Sciatic nerve (tissue), 2 donors: ENCODE measurements at regions not wholly inside any gene's neighbourhood (a gene's known extent, or its start where the extent isn't known, plus 50 kb on each side); places are given as distances from the start of the nearest gene placed in this dataset.
"Not testable (repeated sequence)": the region's sequence is repeated elsewhere in the genome, so short reads cannot be mapped to it uniquely, and the experiment has no call there.

Experiments
- ATAC-seq: fragments of 200-7000 bp; cut with Tn5 transposase; one replicate; pipeline ENCODE4 v1.9.1; 2020; ENCODE audit warnings: mild to moderate bottlenecking, moderate library complexity
- DNase-seq: peaks from one replicate; pipeline ENCODE4 v3.0.0-alpha.2; 2020; ENCODE audit warnings: low spot score
- intact Hi-C: fragments of 100-400 bp; cut with DNase I; formaldehyde crosslinking; loops from one replicate; pipeline ENCODE4 v1.14.2; 2022
- donor health status: DM: no; HTN: no; CAD: no.
- donor health status: DM: no; HTN: no; CAD: no.

DNA sequence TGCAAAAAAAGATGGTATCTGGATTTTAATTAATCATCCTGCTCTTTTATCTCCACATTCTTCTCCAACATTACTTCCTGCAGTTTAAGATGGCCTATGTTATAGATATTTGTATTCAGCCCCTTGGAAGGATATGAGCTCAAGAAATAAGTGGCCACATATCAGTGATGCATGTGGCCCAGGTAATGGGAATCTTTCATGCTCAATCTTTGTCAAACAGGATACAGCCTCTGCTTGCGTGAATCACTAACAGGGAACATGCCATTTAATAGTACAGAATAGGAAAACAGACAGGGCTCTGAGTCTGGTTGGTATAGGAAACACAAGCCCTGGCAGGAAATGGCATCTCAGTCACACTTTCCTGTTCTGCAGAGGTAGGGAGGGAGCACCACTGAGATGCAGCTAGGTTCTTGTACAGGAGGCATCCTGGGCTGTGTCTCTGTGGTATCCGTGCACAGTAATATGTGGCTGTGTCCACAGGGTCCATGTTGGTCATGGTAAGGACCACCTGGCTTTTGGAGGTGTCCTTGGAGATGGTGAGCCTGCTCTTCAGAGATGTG is 774.6 kb downstream of the TMEM121 start:
- ATAC-seq, intact Hi-C loops, DNase-seq: not testable (repeated sequence)

DNA sequence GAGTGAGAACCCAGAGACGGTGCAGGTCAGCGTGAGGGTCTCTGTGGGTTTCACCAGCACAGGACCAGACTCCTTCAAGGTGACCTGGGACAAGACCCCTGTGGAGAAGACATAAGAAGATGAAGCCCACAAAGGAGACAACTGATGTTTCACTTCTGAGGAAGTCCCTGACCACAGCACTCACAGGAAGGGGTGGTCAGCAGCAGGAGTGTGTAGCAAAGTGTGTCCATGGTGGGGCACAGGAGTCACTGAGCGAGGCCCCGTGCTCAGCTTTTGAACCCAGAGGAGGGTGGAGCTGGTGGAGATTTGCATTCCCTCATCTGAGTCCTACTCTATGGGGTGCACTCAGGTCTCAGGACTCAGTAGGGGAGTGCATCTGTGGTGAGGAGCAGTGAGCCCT is 775.2 kb downstream of the TMEM121 start:
- DNase-seq, intact Hi-C loops, ATAC-seq: not testable (repeated sequence)

DNA sequence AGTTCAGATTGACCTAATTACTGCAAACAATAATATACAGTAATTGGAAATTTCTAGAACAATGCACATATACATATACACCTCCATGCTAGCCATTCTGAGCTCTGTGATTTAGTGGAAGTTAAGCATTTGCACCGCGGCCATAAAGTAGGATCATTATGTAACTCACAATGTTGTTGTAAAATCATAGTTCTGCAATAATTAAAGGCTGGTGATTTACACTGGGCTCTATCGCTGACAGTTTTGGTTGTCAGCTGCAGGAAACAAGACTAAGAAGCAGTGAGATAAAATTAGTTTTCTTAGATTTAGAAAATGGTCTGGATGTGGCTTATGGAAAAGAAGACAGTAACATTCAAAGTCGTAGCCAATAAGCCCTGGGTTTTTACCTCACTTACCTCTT is 776.3 kb downstream of the TMEM121 start:
- ATAC-seq (no peak), DNase-seq (no peak)
- intact Hi-C loops: no loop called here

DNA sequence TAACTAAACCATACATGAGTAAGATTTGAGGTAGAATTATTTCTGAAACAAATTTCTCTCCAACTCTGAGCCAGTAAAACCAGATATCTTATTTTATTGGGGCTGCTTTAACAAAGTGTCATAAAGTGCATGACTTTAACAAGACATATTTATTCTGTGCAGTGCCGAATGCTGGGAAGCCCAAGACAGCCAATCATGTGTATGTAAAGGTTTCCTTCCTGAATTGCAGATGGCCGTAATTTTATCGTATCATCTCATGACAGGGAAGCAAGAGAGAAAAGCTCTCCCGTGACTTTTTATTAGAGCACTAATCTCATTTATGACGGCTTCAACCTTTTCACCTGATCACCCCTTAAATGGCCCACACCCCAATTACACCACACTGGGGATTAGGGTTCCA is 777.9 kb downstream of the TMEM121 start:
- ATAC-seq (no peak), DNase-seq (no peak)
- intact Hi-C loops: no loop called here

DNA sequence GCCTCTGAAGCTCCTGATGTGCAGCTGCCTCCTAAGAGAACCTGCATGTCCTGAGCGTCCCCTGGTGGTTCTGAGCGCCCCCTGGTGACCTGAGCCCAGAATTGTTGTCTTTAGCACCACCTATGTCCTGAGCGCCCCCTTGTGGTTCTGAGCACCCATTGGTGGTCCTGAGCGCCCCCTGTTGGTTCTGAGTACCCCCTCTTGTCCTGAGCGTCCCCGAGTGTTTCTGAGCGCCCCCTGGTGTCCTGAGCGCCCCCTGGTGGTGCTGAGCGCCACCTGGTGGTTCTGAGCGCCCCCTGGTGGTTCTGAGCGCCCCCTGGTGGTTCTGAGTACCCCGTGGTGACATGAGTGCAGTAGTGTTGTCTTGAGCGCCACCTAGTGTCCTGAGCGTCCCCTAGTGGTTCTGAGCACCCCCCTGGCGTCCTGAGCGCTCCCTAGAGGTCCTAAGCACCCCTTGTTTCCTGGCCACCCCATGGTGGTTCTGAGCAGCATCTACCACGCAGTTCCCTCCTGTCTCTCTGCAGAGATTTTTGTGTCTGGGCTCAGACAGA is 782.5 kb downstream of the TMEM121 start:
- intact Hi-C loops: no loop called here
- DNase-seq (no peak), ATAC-seq (no peak)

DNA sequence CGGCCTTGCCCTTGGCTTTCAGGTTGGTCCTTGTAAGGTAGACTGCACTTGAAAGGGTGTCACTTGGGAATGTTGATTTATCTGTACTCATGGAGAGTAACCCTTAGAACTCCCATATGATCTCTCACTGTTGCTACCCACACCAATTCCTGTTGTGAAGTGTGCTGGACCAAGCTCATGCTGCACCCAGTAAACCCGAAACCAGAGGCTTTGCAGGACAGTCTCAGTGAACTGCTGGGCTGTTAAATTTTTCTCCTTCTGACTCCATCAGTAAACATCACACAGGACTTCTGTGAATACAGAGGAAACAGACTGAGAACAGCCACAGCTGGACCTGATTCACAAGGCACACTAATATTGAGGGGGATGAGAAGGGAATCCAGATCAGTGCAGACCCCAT is 783.0 kb downstream of the TMEM121 start:
- intact Hi-C loops: no loop called here
- DNase-seq (no peak), ATAC-seq (no peak)

DNA sequence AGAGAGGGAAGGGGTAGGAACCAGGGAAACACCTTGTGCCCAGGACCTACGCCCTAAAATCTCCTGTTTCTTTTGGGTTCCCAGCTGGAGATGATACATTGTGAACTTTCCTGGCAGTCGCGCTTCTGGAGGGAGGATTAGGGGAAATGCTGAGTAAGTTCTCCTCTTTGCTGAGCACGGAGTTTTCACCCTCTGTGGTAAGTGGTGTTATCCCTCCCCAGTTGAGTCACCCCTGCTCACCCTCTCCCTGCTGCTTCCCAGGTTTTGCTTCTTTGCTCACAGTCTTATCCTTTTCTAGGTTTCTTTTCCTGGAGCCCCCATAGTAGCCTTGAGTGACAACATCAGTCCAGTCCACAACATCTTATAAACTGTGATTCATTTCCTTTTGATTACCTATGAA is 789.1 kb downstream of the TMEM121 start:
- ATAC-seq: no peak
- no peak for DNase-seq
- intact Hi-C loops: no loop called here

DNA sequence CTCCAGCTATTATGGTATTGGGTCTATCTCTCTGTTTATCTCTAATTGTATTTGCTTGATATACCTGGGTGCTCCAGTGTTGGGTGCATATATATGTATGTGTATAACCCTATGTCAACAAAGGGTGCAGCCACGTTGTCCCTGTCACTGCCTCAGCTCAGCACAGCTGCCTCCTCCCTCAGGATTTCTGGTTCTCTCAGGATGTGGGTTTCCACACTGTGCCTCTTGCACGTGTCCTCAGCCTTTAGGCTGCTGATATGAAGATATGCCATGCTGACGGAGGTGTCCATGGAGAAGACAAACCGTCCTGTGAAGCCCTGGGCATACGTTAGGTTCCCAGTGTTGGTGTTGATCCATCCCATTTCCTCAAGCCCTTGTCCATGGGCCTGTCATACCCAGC is 791.2 kb downstream of the TMEM121 start:
- no peak for ATAC-seq

DNA sequence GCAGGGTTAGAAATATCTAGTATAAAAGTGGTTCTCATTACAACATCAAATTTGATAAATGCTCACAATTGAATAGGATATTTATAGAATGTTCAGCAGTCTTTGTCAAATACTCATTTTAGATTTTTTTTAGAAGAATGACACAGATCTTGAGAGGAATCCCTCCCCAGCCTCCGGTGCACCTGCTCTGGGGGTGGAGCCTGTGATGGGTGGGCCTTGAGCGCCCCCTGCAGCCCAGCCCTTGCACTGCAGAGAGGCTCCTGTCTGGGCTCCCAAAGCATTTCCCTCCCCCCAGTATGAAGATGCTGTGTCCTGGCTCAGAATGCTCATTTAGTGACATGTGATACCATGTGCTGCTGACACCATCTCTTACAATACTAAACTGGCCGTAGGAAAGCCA is 792.3 kb downstream of the TMEM121 start:
- ATAC-seq: no peak
- no peak for DNase-seq
- intact Hi-C loops: no loop called here

More for the DNA sequence above, 791.2 kb downstream of the TMEM121 start:
- intact Hi-C loops: no loop called here
- no peak for DNase-seq

DNA sequence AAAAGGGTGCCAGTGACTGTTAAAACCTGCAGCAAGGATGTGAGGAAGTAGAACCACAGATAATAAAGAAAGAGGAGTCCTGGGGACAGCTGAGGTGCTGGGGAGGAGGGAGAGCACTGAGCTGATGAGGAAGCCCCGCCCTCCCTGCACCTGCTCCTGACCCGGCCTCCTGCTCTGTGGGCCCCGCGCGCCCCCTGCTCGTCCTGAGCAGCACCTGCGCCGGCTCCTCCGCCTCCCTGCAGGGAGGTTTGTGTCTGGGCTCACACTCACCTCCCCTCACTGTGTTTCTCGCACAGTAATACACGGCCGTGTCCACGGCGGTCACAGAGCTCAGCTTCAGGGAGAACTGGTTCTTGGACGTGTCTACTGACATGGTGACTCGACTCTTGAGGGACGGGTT is 797.6 kb downstream of the TMEM121 start:
- ATAC-seq, DNase-seq, intact Hi-C loops: not testable (repeated sequence)

DNA sequence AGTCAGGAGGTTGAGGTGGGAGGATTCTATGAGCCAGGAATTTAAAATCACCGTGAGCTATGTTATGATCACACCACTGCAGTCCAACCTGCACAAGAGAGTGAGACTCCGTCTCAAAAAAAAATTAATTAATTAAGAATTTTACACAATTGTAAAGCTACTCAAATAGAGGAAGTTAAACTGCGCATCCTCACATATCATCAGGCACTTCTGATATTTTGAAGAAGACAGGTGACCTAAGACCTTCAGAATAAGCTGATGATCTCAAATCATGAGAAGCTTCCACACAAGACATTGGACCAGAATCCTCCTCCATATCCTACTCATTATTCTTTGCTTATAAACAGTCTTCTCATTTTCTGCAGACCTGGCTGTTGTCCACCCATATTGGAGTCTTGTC is 800.9 kb downstream of the TMEM121 start:
- DNase-seq (no peak), ATAC-seq (no peak)
- intact Hi-C loops: no loop called here

DNA sequence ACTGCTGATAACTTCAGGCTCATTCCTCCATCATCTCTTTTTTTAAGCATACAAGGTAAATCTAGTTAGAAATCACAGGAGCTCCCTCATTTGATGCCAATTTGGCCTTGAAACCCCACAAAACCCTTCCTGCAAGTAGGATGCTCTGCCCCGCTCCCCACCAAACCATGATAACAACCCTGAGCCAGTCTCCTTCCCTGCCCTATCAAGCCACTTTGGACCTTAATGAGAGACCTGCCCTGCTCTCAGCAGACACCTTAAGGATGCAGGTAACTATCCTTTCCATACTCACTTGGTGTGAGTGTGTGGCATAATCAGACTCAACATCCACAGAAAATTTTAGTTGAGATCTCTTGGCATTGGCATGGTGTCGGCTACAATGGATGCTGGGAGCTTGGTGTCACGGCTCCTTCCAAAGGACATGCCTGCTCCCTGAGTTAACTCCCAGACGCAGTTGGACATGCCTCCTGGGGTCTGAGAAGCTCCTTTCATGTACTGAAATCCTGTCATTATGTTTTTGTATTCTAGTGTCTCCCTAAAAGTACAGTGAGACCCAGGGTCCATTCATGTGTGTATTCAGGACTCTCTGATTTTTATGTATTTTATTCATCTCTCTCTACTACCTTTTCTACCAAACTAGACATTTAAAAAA is 801.4 kb downstream of the TMEM121 start:
- DNase-seq, ATAC-seq, intact Hi-C loops: not testable (repeated sequence)

DNA sequence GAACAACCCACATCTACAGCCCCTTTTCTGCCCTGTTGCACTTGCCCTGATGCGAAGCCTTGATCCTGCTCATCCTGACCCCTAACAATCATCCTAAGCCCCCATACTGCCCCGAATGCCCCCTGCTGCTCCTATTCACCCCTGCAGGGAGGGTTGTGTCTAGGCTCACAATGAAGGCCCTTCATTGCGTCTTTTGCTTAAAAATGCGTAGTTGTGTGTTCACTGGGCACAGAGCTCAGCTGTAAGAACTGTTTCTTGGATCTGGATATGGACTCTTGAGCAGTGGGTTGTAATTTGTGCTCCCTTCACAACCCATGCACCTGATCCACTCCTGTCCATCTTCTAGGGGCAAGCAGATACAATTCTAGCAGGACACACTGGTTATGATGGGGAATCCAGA is 802.9 kb downstream of the TMEM121 start:
- intact Hi-C loops, DNase-seq, ATAC-seq: not testable (repeated sequence)

DNA sequence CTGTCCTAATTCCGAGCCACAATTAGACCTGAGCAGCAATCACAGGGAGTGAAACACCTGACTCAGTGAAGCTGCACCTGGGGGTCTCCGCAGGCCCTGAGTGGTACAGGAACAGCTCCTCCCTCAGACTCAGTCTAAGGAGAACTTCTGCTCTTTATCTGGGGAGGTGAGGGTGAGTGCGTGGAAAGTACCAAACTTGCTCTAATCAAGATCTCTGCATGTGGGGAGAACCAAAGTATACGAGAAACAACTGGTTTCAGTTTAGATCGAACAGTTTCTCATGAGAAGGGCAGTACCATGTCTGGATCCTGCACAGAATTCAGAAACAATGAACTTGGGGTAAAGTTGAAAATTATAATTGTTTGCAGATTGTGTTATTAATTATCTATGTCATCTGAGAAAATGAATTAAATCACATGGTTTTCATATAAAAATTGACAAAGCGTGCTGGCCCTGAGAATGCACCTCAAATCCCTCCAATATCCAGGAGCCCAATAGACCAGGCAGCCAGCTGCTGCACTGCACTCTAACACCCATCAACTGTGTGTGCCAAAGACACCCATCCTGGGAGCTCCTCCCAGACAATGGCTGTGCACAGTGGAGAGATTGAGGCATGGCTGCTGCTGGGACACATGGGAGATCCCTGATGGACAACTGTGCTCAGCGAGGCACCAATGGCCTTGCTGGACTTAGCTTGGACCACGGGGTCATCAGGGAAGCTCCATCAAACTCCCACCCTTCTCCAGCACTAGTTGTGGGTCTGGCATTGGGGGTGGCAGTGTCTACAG is 803.8 kb downstream of the TMEM121 start:
- intact Hi-C loops, DNase-seq: not testable (repeated sequence)

DNA sequence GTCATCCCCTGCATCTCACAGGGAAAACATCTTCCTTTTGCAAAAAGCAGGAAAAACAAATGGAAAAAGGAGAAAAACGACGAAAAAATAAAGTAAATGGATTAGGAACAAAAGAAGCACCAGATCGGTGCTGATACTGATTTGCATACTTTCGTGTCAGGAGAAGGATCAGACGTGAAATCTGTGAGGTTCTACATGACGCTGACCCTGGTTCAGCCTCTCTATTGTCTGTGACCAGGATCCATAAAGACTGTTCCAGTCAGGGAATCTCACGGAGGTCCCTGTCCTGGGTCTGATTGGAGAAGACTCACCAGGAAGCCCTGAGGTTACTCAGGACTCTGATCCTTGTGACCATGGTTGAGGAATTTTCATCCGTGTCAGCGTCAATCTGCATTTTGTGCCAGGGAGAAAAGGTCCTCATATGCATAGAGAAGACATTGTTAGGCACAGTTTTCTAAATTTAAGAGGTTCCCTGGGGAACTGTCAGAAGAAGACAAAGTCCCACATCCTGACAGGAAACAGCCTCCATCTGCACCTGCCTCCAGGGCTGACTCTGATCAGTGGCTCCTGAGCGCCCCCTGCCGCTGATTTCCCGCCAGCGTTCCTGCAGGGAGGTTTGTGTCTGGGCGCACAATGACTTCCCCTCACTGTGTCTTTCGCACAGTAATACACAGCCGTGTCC is 808.2 kb downstream of the TMEM121 start:
- intact Hi-C loops, DNase-seq, ATAC-seq: not testable (repeated sequence)

More for the DNA sequence above, 803.8 kb downstream of the TMEM121 start:
- ATAC-seq: not testable (repeated sequence)

DNA sequence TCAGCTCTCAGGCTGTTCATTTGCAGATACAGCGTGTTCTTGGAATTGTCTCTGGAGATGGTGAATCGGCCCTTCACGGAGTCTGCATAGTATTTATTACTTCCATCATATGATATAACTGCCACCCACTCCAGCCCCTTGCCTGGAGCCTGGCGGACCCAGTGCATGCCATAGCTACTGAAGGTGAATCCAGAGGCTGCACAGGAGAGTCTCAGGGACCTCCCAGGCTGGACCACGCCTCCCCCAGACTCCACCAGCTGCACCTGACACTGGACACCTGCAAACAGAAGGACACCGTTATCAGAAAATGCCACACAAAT is 808.7 kb downstream of the TMEM121 start:
- DNase-seq, ATAC-seq, intact Hi-C loops: not testable (repeated sequence)

DNA sequence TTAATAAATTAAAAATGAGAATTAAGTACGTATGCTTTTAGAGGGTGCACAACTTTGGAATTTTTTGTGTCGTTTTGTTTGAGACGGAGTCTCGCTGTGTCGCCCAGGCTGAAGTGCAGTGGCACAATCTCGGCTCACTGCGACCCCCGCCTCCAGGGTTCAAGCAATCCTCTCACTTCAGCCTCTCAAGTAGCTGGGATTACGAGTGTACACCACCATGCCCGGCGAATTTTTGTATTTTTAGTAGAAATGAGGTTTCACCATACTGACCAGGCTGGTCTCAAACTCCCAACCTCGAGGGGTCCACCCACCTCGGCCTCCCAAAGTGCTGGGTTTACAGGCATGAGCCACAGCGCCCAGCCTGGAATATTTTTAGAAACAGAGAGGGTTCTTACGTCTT is 812.4 kb downstream of the TMEM121 start:
- ATAC-seq, intact Hi-C loops, DNase-seq: not testable (repeated sequence)

DNA sequence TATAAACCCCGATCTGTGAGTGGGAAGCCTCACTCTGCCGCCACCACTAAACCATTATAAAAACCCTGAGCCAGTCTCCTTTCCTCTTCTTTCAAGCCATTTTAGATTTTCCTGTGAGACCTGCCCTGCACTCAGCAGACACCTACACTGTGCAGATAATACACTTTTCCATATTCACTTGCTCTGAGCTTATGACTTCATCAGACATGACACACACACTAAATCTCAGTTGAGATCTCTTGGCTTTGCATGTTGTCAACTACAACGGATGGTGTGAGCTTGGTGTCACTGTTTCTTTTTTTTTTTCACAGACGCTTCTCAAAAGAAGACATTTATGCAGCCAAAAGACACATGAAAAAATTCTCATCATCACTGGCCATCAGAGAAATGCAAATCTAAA is 814.3 kb downstream of the TMEM121 start:
- DNase-seq, intact Hi-C loops, ATAC-seq: not testable (repeated sequence)

DNA sequence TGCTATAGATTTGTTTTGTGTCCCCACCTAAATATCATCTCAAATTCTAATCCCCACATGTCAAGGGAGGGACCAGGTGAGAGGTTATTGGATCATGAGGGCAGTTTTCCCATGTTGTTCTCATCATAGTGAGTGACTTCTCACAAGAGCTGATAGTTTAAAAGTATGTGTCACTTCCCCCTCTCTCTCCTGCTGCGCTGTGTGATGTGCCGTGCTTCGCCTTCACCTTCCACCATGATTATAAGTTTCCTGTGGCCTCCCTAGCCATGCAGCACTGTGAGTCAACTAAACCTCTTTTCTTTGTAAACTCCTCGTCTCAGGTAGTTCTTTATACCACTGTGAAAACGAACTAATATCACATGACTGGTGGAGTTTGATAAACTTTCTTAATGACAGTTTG is 814.8 kb downstream of the TMEM121 start:
- intact Hi-C loops, ATAC-seq, DNase-seq: not testable (repeated sequence)
